ENCODE measurements at regions not wholly inside any gene's neighbourhood (a gene's known extent, or its start where the extent isn't known, plus 50 kb on each side); places are given as distances from the start of the nearest gene placed in this dataset.

DNA sequence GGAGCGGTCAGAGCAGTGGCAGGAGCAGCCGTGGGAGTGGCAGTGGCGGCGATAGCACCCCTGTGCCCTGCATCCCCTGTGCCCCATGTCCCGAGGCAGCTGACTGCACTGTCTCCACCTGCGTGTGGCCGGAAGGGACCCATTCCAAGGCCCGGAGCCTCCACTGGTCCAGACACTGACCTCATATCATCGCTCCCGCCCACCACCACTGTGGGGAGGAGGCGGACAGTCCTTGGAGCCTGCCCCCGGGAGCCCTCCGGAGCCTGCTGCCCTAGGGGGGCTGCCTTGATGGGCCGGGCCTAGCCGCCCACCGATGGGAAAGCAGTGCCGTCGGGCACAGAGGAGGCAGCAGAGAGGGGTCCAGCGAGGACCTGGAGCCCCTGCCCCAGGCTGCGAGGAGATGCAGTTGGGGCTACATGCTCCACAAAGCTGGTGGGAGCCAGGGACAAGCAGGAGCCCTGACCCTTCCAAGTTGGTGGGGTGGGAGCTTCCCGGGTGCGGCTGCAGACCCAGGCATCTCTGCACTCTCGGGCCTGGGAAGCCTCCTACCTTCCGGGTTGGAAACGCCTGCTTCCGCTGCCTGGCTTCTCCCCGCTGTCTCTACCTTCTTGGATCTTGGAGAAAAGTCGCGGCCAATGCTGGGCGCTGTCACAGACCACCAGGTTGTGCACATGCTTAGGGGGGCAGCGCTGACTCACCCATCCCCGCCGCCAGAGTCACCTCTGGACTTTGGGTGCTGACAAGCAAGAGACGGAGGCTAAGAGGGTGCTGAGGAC is 283.2 kb upstream of the ROBO1 start:
- H3K27ac ChIP-seq: no peak overlapping the region
- H3K27me3 ChIP-seq: no peaks in the 10 kb centered on the region
- no peaks in the 10 kb centered on the region for H3K4me1 ChIP-seq
- no peak for TF ChIP-seq POLR2A (IDR thresholded peaks at IDR 0.05)
- TF ChIP-seq, protein P1, sequence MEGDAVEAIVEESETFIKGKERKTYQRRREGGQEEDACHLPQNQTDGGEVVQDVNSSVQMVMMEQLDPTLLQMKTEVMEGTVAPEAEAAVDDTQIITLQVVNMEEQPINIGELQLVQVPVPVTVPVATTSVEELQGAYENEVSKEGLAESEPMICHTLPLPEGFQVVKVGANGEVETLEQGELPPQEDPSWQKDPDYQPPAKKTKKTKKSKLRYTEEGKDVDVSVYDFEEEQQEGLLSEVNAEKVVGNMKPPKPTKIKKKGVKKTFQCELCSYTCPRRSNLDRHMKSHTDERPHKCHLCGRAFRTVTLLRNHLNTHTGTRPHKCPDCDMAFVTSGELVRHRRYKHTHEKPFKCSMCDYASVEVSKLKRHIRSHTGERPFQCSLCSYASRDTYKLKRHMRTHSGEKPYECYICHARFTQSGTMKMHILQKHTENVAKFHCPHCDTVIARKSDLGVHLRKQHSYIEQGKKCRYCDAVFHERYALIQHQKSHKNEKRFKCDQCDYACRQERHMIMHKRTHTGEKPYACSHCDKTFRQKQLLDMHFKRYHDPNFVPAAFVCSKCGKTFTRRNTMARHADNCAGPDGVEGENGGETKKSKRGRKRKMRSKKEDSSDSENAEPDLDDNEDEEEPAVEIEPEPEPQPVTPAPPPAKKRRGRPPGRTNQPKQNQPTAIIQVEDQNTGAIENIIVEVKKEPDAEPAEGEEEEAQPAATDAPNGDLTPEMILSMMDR (IDR thresholded peaks at IDR 0.05): no peak
- H3K36me3 ChIP-seq: no peaks in the 10 kb centered on the region
- H3K4me3 ChIP-seq: no peak overlapping the region
- no peak for DNase-seq
- no peaks in the 10 kb centered on the region for H3K9me3 ChIP-seq

DNA sequence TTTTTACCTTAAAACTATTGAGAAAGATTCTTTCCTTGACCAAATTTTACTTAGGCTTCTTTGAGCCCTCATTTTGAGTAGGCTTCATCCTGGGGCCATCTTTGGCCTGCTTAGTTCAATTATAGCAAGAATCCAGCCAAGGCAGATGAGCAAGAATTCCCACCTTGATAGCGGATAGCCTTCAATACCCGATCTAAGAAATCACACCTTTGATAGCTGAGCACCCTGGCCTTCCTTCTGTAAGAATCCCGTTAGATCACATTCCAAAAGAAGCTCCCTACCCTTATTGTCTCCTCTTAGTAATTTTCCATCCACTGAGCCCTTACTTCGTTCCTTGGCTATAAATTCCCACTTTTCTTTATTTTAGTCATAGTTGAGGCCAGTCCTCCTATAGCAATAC is 275.4 kb upstream of the ROBO1 start:
- no peaks in the 10 kb centered on the region for H3K4me1 ChIP-seq
- H3K36me3 ChIP-seq: no peaks in the 10 kb centered on the region
- no peak for TF ChIP-seq POLR2A (IDR thresholded peaks at IDR 0.05)
- TF ChIP-seq, protein P1 (IDR thresholded peaks at IDR 0.05): no peak
- no peak overlapping the region for H3K4me3 ChIP-seq
- H3K9me3 ChIP-seq: no peaks in the 10 kb centered on the region
- H3K27ac ChIP-seq: no peak overlapping the region
- DNase-seq: no peak
- no peaks in the 10 kb centered on the region for H3K27me3 ChIP-seq

DNA sequence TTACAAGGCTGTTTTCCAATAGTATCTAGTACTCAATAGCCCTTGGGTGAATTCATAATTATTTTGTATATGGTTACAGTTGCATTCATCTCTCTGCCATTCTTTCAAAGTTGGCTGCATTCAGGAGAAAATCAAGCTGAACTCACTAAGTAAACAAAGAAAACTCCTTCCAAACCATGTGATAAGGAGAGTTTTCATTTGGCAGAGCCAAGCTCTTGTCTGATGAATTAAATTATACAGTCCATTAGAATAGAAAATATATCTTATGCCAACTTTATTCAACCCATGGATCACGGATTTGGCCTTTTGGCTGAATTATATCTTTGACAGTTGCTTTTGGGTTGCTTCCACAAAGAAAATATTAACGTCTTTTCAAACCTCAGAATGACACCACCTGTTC is 272.3 kb upstream of the ROBO1 start:
- Histone ChIP-seq H3K27me3 (no peaks in the 10 kb centered on the region), H3K4me1 (no peaks in the 10 kb centered on the region), H3K36me3 (no peaks in the 10 kb centered on the region), H3K27ac (no peak overlapping the region), H3K9me3 (no peaks in the 10 kb centered on the region), H3K4me3 (no peak overlapping the region)
- no peak for TF ChIP-seq POLR2A (IDR thresholded peaks at IDR 0.05)
- TF ChIP-seq, protein P1 (IDR thresholded peaks at IDR 0.05): no peak
- no peak for DNase-seq

DNA sequence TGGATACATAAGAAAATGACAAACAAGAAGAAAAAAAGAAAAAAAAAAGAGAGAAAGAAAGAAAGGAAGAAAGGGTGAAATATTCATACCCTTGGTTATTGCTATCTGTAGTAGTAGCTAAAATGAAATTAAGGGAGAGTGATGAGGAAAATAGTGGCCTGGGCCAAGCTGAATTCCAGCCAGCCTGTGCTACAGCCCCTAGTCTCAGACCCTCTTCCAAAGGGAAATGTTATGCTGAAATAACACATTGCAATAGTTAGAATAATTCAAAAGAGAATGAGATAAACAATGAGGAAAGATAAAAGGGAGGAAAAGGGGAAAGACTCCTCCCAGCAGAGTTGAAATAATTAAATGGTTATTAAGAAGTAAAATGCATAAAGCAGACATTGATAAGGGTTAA is 268.4 kb upstream of the ROBO1 start:
- DNase-seq: no peak
- no peak for TF ChIP-seq POLR2A (IDR thresholded peaks at IDR 0.05)
- TF ChIP-seq, protein P1 (IDR thresholded peaks at IDR 0.05): no peak
- Histone ChIP-seq H3K4me1 (no peaks in the 10 kb centered on the region), H3K27me3 (no peaks in the 10 kb centered on the region), H3K4me3 (no peak overlapping the region), H3K27ac (no peak overlapping the region), H3K9me3 (no peaks in the 10 kb centered on the region), H3K36me3 (no peaks in the 10 kb centered on the region)

DNA sequence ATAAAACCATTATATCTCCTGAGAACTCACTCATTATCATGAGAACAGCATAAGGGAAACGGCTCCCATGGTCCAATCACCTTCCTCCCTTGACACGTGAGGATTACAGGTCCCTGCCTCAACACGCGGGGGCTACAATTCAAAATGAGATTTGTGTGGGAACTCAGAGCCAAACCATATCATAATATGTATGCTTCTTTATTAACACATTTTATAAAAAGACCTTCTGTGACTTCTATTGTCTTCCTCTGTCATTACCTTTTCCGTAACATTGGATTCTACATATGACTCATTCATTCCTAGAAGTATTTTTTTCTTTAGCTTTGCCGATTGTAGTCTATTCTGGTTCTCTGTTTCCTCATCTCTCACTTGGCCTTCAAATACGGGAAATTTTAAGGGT is 267.2 kb upstream of the ROBO1 start:
- Histone ChIP-seq H3K27me3 (no peaks in the 10 kb centered on the region), H3K36me3 (no peaks in the 10 kb centered on the region), H3K27ac (no peak overlapping the region), H3K4me1 (no peaks in the 10 kb centered on the region), H3K4me3 (no peak overlapping the region), H3K9me3 (no peaks in the 10 kb centered on the region)
- no peak for DNase-seq
- TF ChIP-seq POLR2A (IDR thresholded peaks at IDR 0.05): no peak
- TF ChIP-seq, protein P1 (IDR thresholded peaks at IDR 0.05): no peak

Data from Peyer's patch (tissue), 4 donors.